ENCODE measurements at regions not wholly inside any gene's neighbourhood (a gene's known extent, or its start where the extent isn't known, plus 50 kb on each side); places are given as distances from the start of the nearest gene placed in this dataset.
"Not testable (repeated sequence)": the region's sequence is repeated elsewhere in the genome, so short reads cannot be mapped to it uniquely, and the experiment has no call there.

DNA sequence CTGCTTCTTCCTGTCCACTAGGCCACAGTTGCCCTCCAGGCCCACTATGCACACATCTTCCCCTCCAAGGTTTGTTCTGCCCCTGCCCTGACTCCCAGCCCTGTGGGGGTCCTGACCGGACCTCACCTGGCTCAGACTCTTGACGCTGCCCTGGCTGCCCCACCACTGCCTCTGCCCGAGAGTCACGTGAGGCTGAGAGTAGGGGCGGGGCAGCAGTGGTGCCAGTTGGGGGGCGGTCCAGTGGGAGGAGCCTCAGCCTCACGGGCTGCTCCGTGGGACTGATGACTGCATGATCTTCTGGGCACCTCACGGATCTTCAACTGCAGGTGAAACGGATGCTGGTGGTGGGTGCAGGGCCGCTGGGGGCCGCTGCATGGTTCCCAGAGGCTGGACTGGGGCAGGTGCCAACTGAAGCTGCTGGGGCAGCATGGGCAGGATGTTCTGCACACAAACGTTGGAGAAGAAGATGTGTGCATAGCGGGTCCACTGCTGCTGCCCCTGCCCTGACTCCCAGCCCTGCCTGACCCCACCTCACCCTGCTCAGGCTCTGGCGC, 77.6 kb downstream of the HHIPL2 start:
- not testable (repeated sequence) for DNase-seq

DNA sequence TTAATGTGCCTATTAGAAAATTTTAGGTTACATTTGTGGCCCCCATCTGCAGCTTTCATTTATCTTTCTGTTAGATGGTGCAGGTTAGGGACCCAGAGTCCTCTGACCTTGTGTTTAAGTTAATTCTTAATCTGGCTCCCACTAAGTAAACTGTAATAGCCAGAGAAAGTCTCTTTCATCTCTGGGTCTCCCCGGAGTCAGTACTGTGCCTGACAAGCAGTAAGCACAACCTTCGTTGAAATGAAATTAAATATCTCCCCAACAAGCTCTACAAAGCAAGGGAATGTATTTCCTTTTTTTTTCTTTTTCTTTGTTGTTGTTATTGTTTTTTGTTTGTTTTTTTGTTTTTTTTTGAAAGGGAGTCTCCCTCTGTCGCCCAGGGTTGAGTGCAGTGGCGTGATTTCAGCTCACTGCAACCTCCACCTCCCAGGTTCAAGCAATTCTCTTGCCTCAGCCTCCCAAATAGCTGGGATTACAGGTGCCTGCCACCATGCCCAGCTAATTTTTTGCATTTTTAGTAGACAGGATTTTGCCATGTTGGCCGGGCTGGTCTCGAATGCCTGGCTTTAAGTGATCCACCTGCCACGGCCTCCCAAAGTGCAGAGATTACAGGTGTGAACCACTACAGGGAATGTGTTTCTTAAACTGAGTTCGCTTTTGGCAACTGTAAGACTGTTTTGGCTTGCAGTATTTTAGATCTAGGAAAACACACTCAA, 81.6 kb downstream of the HHIPL2 start:
- DNase-seq: no peak

DNA sequence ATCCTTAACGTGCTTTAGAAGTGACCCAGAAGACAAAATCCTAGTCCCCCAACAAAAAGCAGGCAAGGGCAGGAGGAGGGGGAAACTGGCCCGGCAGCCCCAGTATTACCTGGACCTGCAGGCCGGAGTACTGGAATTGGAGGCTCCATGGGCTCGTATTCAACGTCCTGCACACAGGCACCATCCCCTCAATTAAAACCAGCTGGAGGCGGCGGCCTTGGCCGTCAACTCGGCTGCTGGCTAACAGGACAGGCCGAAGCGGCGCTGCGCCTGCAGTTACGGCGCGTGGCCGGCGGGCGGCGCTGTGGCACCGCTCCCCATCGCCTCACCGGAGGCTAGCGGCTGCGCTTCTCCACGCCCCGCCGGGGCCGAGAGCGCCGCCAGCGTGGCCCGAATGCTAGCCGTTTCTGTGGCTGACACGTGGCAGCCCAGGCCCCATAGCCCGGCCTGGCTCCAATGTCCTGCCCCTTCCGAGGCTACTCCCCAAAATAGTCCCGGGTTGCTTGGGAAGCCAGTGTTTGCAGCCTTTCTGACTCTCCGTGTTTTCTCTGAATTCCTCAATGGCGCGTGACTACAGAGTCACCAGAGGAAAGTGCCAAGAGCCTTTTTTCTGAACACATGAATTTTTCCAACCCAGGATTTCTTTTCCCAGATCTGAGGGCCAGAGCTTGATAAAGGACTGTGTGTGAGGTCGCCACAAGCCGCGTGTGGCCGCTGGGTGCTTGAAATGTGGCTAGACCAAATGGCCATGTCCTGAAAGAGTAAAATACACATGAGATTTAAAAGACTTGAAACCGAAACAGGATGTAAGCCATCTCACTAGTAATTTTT, 82.5 kb downstream of the HHIPL2 start:
- peak; percentile 87 for DNase-seq

DNA sequence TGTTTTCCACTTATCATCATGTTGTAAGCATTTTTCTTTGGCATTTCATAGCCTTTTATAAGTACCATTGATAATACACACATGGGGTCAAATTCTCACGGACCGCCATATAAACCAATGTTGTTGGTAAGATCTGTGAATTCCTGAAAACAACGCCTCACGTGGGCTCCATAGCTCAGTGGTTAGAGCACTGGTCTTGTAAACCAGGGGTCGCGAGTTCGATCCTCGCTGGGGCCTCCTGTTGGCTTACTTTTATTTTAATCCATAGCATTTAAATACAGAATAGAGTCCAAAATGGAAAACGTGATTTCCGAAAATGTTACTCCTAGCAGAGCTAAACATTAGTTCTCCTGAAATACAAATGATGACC, 83.1 kb downstream of the HHIPL2 start:
- peak; percentile 76 for DNase-seq

DNA sequence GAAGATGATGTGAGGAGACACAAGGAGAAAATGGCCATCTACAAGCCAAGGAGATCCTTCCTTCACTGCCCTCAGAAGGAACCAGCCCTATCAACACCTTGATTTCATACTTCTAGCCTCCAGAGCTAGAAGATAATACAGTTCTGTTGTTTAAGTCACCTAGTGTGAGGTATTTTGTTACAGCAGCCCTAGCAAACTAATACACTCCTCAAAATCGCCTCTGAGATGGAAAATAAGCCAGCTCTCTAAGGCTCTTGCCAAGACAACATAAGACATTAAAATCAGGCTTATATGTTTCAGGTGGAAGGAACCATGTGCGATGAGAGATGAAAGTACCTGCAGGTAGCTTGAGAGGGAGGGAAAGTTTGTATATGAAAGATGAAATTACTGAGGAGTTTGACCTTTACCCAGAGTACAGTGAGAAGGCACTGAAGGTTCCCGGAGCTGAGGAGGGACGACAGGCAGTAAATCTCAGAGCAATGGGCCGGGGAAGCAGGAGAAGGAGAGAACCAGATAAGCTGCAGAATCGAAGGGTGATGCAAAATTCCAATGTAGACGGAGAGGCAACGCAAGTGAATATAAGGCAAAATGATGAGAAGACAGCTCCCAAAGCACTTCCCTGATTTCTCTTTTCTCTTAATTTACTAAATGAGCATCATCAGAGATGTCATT, 84.7 kb downstream of the HHIPL2 start:
- no peak for DNase-seq

DNA sequence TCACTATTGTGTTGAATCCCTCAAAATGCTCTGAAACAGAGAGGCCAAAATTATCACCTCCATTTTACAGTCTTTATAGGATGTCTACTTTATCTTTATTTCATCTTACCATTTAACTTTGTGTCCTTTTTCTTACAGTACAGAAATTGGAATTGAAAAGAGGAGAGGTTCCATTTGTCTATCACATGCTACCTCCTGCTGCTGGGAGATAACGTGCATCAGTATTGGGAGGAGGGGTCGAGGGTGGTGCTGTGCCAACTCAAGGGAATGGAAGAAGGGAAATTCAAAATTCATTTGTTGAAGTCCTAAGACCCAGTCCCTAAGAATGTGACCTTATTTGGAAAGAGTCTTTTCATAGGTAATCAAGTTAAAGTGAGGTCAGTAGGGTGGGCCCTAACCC, 85.3 kb downstream of the HHIPL2 start:
- no peak for DNase-seq

DNA sequence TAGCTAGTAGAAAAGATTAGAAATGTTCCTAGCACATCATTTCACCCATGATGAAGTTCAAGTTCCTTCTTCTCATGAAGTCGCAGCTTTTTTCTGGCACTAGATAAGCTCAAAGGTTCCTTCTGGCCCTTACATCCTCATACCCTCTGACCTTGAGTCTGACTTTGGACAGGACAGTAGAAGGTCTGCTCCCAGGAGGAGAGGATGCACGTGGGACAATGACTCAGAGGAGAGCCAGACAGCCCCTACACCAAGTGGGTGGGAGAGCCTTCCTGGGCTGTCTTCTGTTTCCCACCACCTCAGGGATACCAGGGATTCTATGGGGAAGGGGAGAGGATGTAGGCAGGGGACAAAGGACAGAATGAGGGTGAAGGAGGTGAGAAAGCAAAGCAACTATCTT, 86.0 kb downstream of the HHIPL2 start:
- DNase-seq: no peak

DNA sequence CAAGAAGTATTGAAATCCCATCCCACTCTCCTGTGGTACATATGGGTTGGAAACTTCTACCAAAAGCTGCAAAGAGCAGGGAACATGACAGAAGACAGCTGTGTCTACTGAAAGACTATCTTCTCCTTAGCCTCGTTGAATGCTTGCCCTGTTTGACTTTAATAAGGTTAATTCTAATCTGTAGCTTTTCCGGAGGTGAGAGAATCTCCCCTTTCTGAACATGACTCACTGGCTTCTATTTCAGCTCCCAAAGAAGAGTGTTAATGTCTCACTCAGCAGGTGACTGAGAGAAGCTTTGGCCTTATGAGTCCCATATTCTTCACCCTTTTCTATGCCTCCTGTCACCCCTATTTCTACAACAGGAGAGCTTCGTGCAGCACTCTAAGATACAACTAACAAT, 88.3 kb downstream of the HHIPL2 start:
- no peak for DNase-seq

DNA sequence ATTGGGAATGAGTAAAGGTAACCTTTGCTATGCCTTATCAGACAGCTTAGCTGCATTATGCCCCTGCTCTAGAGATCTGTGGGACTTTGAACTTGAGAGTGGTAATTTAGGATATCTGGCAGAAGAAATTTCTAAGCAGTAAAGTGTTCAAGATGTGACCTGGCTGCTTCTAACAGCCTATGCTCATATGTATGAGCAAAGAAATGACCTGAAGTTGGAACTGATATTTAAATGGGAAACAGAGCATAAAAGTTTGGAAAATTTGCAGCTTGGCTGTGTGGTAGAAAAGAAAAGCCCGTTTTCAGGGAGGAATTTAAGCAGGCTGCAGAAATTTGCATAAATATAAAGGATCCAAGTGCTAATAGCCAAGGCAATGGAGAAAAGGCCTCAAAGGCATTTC, 90.4 kb downstream of the HHIPL2 start:
- no peak for DNase-seq

DNA sequence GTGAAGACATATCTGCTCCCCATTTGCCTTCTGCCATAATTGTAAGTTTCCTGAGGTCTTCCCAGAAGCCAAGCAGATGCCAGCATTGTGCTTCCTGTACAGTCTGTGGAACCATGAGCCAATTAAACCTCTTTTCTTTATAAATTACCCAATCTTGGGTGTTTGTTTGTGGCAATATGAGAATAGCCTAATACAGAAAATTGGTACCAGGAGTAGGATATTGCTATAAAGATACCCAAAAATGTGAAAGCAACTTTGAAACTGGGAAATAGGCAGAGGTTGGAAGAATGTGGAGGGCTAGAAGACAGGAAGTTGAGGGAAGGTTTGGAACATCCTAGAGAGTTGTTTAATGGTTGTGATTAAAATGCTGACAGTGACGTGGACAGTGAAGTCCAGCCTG, 90.8 kb downstream of the HHIPL2 start:
- DNase-seq: no peak

DNA sequence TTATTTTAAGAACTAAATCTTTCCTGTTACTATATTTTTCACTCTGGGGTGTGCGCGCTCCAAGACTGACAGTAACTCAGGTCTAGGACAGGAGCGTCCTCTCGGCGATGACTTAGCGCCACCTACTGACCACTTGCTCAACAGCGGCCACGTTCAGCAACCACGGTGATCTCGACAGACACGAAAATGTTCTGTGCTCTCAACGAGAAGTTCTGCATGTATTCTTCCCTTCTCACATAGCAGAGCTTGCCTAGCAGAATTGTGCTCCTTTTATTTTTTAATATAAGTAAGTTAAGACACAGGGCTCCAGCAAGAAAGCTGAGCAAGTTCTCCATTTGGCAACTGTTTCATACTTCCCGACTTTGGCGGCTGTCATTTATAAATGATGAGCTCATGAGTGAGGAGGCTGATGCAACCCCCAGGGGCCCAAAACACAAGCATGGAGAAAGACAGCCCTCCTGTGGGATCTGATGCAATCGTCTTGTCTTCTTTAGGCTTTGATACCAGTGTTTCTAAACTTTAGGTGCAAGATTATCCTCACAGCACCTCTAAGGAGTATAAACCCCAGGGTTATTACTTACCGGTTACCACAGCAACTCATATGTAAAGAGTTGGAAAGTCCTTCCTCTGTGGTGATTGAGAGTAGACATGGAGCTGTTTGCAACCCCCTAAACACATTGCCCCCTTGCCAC, 92.6 kb downstream of the HHIPL2 start:
- DNase-seq: peak; percentile 83

DNA sequence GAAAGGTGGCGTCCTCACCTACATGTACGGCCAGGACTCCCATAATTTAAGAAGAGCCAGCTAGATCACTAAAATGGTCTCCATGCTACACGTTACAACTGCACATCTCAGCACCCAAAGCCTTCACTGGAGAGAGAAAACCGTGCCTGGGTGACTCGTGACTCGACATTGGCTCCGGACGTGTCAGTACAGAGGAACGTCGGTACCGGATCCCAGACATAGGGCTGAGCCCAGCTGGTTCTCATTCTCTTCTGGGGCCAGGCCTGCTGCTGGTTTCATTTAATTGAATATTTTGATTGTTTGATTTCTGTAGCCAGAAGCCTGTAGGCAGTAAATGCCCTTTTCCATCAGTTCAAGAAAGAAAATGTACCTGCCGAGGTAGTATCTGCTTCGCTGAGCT, 93.1 kb downstream of the HHIPL2 start:
- DNase-seq: no peak

DNA sequence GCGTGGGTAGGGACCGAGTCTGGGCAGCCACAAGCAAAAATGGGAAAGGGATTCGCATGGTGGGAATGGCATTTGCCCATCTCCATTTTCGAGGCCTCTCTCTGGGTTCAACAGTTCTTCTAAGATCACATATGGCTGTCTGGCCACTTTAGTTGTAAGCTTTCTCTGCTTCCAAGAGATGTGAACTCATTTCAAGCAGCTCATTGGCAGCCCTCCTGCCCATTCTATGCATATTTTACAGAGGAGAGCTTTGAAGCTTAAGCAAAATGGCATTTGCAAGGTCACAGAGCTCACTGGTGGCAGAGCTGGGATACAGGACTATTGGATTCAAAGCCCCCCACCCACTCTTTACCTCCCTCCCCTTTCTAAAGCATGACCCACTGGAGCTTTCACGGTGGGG, 93.7 kb downstream of the HHIPL2 start:
- DNase-seq: no peak

DNA sequence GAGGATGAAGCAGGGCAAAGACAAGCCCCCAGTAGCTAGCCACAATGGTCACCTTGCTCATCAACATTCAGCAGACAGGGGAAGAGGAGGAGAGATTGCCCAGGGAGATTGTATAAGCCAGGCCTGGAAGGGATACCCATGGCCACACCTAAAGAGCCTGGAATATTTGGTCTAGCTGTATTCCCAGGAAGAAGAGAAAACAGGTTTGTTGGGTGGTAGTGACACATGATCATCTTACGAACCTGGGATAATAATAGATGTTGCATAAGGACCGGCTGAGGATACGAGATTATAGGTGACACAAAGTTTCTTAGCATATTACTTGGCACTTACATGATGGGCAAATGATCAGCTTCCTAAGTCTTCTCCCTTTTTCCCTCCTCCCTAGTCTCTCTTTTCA, 95.9 kb downstream of the HHIPL2 start:
- no peak for DNase-seq

DNA sequence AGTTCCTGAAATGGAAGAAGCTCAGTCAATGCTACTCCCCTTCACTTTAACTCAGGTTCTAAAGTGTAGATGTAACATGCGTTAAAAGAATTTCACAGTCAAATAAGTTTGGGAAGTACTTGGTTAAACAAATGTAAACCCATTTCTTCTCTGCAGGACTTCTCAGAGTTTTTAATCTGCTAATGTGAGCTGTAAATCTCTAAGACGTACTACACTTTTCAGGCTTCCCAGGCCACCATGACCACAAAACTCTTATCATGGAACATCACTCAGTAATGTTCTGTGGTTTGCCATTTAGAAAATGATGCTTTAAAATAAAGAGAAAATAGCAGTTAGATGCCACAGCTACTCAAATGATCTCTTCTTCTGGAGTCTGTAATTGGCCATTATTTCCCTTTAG, 104.3 kb downstream of the HHIPL2 start:
- no peak for DNase-seq

DNA sequence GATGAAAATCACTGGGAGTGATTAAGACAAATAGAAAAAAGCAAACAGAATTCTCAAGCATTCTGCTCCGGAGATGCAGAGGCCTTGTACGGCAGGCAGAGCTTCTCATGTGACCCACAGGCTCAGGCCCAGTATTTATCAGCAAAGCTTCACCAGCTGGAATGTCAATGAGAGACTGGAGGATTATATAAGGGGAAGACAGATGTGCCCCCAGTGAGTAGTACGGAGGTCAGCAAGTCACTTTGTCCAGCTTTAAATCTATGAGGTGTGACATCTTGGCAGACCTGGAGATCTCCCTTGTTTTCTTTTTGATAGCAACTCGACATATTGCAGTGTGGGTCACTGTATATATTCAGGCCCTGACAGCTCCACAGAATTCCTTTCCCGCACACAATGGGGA, 106.8 kb downstream of the HHIPL2 start:
- DNase-seq: no peak

DNA sequence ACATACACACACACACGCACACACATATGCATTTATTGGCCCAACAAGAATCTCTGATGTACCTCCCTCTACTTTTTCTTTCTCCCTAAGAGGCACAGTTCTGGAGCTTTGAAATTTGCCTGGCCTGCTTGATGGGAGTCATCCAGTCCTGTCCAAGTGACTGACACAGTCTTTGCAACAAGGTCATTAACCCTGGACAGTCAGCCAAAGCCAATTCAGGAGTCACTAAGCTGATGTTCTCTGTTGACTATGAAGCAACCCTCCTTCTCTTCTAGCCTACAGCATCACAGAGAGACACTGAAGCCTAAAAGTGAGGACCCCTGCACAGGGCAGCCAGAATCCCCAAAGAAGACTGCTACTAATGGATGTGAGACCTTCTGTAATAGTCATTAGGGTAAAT, 123.1 kb downstream of the HHIPL2 start:
- no peak for DNase-seq

DNA sequence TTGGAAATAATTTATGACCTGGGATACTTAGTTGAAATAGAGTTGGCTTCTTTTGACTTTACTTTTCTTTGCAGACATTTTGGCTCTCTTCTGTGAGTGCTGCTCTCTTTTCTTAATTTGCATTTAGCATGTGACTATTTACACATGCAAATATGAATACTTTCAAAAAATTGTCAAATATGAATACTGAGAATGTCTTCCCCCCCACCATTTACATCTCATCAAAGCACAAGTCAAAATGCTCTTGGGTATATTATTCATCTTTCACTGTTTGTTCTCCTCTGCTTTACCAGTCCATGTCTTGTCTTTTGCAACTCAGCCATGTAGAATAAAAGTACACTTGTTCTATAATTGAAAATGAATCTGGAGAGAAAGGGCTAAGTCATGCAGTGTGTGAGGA, 126.5 kb downstream of the HHIPL2 start:
- DNase-seq: no peak

DNA sequence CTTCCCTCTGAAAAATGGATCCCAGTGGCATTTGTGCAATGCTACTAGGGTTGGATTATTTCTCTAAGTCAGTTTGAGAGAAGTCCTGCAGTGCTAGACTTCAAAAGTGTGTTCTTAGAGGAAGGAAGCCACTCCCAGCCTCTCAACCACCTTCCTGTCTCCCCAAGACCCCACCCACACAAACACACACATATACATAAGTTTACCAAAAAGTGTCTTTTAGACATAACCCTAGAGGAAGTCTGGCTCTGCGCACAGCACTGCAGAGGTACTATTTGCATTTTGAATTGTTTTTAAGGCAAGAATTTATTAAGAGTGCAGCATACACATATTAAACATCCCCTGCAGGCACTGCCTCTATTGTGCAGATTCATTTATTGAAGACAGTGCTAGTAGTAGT, 127.3 kb downstream of the HHIPL2 start:
- no peak for DNase-seq

DNA sequence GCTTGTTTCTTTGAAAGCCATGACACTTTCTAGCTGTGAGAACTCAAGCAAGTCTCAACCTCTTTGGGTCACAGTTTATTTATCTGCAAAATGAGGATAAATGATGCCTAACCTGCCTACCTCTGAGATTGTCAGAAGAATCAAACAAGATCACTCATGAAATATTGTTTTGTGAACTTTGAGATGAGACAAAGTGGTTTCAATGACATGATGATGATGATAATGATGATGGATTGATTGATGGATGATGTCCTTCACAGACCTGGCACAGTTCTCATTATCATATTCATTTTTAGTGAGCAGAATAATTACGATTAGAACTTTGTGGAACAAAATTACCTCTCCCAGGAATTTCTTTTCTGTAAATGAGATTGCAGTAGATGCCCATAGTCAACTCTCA, 129.2 kb downstream of the HHIPL2 start:
- no peak for DNase-seq

DNA sequence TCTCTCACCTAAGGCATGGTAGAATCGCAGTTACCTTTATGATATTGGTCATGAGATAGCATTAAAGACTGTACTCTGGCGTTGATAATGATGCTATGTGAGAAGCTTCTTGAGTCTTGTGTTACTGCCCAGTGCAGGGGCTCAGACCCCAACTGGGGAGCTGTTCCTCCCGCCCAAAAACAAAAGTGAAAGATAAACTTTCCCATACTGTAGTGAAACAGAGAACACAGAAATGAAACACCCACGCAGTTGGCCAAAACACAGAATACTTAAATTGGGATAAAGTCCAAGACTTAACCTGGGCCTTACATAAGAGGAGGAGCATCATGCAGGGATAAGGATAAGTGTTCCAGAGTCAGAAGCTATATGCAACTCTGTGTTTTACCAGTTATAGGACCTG, 130.6 kb downstream of the HHIPL2 start:
- no peak for DNase-seq

DNA sequence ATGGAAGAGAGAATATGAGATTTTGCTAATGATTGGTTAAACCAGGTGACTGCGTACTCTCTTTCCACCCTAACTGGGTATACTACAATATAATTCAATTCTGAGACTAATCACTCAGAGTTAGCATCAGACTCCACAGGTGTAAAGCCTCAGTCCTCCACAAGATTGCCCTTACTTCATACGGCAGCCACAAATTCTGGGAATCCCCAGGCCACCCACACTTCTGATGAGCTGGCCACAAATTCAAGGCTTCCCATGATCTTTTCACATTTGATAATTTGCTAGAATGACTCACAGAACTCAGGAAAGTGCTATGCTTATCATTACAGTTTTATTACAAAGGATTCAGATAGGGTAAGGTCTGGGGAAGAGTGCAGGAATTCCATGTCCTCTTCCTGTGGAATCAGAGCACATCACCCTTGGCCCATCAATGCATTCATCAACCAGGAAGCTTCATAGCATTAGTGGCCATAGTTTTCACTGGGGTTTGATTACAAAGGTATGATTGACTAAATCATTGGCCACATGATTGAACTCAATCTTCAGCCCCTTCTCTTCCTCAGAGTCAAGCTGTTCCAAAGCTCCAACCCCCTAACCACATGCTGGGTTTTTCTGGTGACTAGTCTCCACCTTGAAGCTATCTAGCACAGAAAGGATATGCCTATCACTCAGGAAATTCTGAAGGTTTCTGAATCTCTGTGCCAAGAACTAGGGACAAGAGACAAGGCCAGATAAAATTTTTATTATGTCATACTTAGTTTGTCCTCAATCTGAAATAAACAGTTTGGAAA, 131.7 kb downstream of the HHIPL2 start:
- peak; percentile 8 for DNase-seq
